ENCODE measurements at regions not wholly inside any gene's neighbourhood (a gene's known extent, or its start where the extent isn't known, plus 50 kb on each side); places are given as distances from the start of the nearest gene placed in this dataset.
"Not testable (repeated sequence)": the region's sequence is repeated elsewhere in the genome, so short reads cannot be mapped to it uniquely, and the experiment has no call there.

DNA sequence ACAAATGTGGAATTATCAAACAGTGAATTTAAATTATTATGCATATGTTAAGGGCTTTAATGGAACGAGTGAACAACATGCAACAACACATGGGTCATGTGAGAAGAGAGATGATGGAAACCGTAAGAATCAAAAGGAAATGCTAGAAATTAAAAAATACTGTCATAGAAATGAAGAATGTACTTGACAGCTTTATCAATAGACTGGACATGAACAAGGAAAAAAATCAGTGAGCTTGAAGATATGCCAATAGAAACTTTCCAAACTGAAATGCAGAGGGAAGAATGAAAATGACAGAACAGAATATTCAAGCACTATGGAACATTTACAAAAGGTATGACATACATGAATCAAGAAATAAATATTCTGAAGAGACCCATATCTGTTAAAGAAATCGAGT is 117.7 kb upstream of the KCNJ3 start:
- TF ChIP-seq, protein P1, sequence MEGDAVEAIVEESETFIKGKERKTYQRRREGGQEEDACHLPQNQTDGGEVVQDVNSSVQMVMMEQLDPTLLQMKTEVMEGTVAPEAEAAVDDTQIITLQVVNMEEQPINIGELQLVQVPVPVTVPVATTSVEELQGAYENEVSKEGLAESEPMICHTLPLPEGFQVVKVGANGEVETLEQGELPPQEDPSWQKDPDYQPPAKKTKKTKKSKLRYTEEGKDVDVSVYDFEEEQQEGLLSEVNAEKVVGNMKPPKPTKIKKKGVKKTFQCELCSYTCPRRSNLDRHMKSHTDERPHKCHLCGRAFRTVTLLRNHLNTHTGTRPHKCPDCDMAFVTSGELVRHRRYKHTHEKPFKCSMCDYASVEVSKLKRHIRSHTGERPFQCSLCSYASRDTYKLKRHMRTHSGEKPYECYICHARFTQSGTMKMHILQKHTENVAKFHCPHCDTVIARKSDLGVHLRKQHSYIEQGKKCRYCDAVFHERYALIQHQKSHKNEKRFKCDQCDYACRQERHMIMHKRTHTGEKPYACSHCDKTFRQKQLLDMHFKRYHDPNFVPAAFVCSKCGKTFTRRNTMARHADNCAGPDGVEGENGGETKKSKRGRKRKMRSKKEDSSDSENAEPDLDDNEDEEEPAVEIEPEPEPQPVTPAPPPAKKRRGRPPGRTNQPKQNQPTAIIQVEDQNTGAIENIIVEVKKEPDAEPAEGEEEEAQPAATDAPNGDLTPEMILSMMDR (conservative IDR thresholded peaks at IDR 0.05; ENCODE audit: low read depth, low read length): no peak
- TF ChIP-seq EZH2 (IDR thresholded peaks at IDR 0.05; ENCODE audit: borderline replicate concordance, low read depth, low read length, poor library complexity, severe bottlenecking): no peak
- ChIA-PET POLR2A (ENCODE audit: low non-redundant PET) (no interaction called here), CTCF (no interaction called here)
- Histone ChIP-seq H3K27me3 (replicated peaks; ENCODE audit: insufficient read depth, low read depth, low read length, poor library complexity) (no peaks in the 10 kb centered on the region), H3K27ac (ENCODE audit: low read depth, low read length, poor library complexity, severe bottlenecking) (no peak overlapping the region), H3K4me1 (ENCODE audit: insufficient read depth, low read length, poor library complexity, severe bottlenecking) (no peaks in the 10 kb centered on the region), H3K9me3 (ENCODE audit: low read depth, low read length, poor library complexity, severe bottlenecking) (no peaks in the 10 kb centered on the region), H3K36me3 (ENCODE audit: insufficient read depth, low read length, poor library complexity, severe bottlenecking) (no peaks in the 10 kb centered on the region), H3K4me3 (ENCODE audit: low read depth, low read length, poor library complexity, severe bottlenecking) (no peak overlapping the region)
- DNase-seq (ENCODE audit: low spot score): no peak
- BruUV-seq (replicated peaks): no TSS peak
- intact Hi-C loops (cut with micrococcal nuclease; ENCODE audit: unreplicated experiment): no loop called here

DNA sequence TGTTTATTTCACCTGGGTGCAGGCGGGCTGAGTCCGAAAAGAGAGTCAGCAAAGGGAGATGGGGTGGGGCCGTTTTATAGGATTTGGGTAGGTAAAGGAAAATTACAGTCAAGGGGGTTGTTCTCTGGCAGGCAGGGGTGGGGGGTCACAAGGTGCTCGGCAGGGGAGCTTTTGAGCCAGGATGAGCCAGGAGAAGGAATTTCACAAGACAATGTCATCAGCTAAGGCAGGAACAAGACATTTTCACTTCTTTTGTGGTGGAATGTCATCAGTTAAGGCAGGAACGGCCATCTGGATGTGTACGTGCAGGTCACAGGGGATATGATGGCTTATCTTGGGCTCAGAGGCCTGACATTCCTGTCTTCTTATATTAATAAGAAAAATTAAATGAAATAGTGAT is 115.8 kb upstream of the KCNJ3 start:
- H3K4me3 ChIP-seq (ENCODE audit: low read depth, low read length, poor library complexity, severe bottlenecking); H3K9me3 ChIP-seq (ENCODE audit: low read depth, low read length, poor library complexity, severe bottlenecking); CTCF ChIA-PET; BruUV-seq (replicated peaks); intact Hi-C loops (cut with micrococcal nuclease; ENCODE audit: unreplicated experiment); H3K4me1 ChIP-seq (ENCODE audit: insufficient read depth, low read length, poor library complexity, severe bottlenecking); DNase-seq (ENCODE audit: low spot score); H3K27ac ChIP-seq (ENCODE audit: low read depth, low read length, poor library complexity, severe bottlenecking); H3K36me3 ChIP-seq (ENCODE audit: insufficient read depth, low read length, poor library complexity, severe bottlenecking); H3K27me3 ChIP-seq (replicated peaks; ENCODE audit: insufficient read depth, low read depth, low read length, poor library complexity); POLR2A ChIA-PET (ENCODE audit: low non-redundant PET): not testable (repeated sequence)

DNA sequence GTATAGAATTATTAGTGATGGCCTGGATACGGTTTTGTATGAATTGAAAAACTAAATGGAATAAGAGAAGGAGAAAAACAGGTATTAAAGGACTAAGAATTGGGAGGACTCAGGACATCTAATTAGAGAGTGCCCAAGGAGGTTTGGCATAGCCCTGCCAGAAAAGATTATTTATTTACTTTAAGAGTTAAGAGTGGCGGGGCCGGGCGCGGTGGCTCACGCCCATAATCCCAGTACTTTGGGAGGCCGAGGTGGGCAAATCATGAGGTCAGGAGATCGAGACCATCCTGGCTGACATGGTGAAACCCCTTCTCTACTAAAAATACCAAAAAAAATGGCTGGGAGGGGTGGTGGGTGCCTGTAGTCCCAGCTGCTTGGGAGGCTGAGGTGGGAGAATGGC is 115.2 kb upstream of the KCNJ3 start:
- DNase-seq (ENCODE audit: low spot score); CTCF ChIA-PET; intact Hi-C loops (cut with micrococcal nuclease; ENCODE audit: unreplicated experiment); H3K4me3 ChIP-seq (ENCODE audit: low read depth, low read length, poor library complexity, severe bottlenecking); POLR2A ChIA-PET (ENCODE audit: low non-redundant PET); H3K27ac ChIP-seq (ENCODE audit: low read depth, low read length, poor library complexity, severe bottlenecking); H3K27me3 ChIP-seq (replicated peaks; ENCODE audit: insufficient read depth, low read depth, low read length, poor library complexity); BruUV-seq (replicated peaks); H3K9me3 ChIP-seq (ENCODE audit: low read depth, low read length, poor library complexity, severe bottlenecking); H3K4me1 ChIP-seq (ENCODE audit: insufficient read depth, low read length, poor library complexity, severe bottlenecking); H3K36me3 ChIP-seq (ENCODE audit: insufficient read depth, low read length, poor library complexity, severe bottlenecking): not testable (repeated sequence)

DNA sequence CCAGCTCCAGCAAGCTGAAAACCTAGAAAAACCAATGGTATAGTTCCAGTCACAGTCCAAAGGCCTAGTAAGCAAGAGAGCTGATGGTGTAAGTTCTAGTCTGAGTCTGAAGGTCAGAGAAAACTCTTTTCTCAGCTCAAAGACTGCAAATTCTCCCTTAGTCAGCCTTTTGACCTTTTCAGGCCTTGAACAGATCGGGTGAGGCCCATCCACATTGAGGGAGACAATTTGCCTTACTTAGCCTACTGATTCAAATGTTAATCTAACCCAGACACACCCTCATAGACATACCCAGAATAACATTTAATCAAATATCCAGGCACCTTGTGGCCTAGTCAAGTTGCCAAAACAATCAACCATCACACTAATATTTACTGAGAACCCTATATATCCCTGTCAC is 110.8 kb upstream of the KCNJ3 start:
- Histone ChIP-seq H3K27ac (ENCODE audit: low read depth, low read length, poor library complexity, severe bottlenecking) (no peak overlapping the region), H3K27me3 (replicated peaks; ENCODE audit: insufficient read depth, low read depth, low read length, poor library complexity) (no peaks in the 10 kb centered on the region), H3K4me1 (ENCODE audit: insufficient read depth, low read length, poor library complexity, severe bottlenecking) (no peaks in the 10 kb centered on the region), H3K4me3 (ENCODE audit: low read depth, low read length, poor library complexity, severe bottlenecking) (no peak overlapping the region), H3K36me3 (ENCODE audit: insufficient read depth, low read length, poor library complexity, severe bottlenecking) (no peaks in the 10 kb centered on the region), H3K9me3 (ENCODE audit: low read depth, low read length, poor library complexity, severe bottlenecking) (no peaks in the 10 kb centered on the region)
- no peak for DNase-seq (ENCODE audit: low spot score)
- no TSS peak for BruUV-seq (replicated peaks)
- ChIA-PET POLR2A (ENCODE audit: low non-redundant PET) (no interaction called here), CTCF (no interaction called here)
- intact Hi-C loops (cut with micrococcal nuclease; ENCODE audit: unreplicated experiment): no loop called here
- TF ChIP-seq EZH2 (IDR thresholded peaks at IDR 0.05; ENCODE audit: borderline replicate concordance, low read depth, low read length, poor library complexity, severe bottlenecking): no peak
- TF ChIP-seq, protein P1 (conservative IDR thresholded peaks at IDR 0.05; ENCODE audit: low read depth, low read length): no peak

Data from A673 (cell line).